ENCODE measurements at regions not wholly inside any gene's neighbourhood (a gene's known extent, or its start where the extent isn't known, plus 50 kb on each side); places are given as distances from the start of the nearest gene placed in this dataset.

DNA sequence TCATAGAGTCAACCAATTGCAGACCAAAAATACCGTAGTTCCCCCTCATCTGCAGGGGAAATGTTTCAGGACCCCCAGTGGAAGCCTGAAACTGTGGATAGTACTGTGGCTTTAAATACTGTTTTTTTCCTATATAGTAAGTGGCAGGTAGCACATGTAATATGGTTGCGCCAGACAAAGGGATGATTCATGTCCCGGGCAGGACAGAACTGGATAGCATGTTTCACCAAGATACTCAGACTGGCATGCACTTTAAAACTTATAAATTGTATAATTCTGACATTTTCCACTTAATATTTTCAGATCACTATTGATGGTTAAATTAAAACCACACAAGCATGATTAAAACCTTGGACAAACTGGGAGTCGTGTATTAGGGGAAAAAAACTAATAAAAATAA is 276.3 kb upstream of the AGA start:
- H2AFZ ChIP-seq (ENCODE audit: low read depth, low read length) = no peak overlapping the region

DNA sequence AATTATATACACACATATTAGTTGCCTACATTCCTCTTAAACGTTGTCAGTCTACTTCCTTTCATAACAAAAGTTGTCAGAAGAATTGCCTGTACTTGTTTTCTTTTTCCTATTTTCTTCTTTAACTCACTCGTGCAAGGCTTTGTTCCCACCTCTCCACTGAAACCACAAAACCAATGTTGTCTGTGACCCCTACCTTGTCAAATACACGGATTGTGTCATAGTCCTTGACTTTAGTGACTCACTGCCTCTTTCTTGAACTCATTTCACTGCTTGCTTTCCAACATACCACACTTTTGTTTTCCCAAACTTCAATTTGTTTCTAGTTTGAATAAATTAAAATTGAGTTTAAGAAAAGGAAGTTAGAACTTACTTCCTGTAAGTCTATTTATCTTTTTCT is 283.9 kb upstream of the AGA start:
- H3K4me3 ChIP-seq (ENCODE audit: insufficient read depth, low read depth, low read length) = no peak overlapping the region
- H3K79me2 ChIP-seq (ENCODE audit: insufficient read depth, low read length) = no peaks in the 10 kb centered on the region
- H4K20me1 ChIP-seq (ENCODE audit: insufficient read depth, low read length) = no peaks in the 10 kb centered on the region
- DNase-seq (ENCODE audit: low read depth) = peak; percentile 52
- H3K4me2 ChIP-seq (ENCODE audit: low read length) = no peak overlapping the region
- peaks cover 2% of the 10 kb centered on the region for H3K27me3 Mint-ChIP-seq (ENCODE audit: low read depth, unreplicated experiment)
- H3K9ac ChIP-seq (ENCODE audit: low read length) = no peak overlapping the region
- no peaks in the 10 kb centered on the region for H3K36me3 Mint-ChIP-seq (ENCODE audit: low read depth, unreplicated experiment)
- peaks cover 6% of the 10 kb centered on the region for H3K4me1 Mint-ChIP-seq (ENCODE audit: low read depth, unreplicated experiment)
- H3K36me3 ChIP-seq (ENCODE audit: insufficient read depth, low read length) = no peaks in the 10 kb centered on the region
- H3K27me3 ChIP-seq (ENCODE audit: insufficient read depth, low read length) = peaks cover 4% of the 10 kb centered on the region
- no peak overlapping the region for H3K27ac Mint-ChIP-seq (ENCODE audit: unreplicated experiment)
- no peak overlapping the region for H3K27ac ChIP-seq (ENCODE audit: low read depth, low read length)
- H3K4me3 Mint-ChIP-seq (ENCODE audit: unreplicated experiment) = no peak overlapping the region
- H3K4me1 ChIP-seq (ENCODE audit: insufficient read depth, low read length) = no peaks in the 10 kb centered on the region
- FAIRE-seq = no peak
- no peak overlapping the region for H2AFZ ChIP-seq (ENCODE audit: low read depth, low read length)
- no peaks in the 10 kb centered on the region for H3K9me3 ChIP-seq (ENCODE audit: insufficient read depth, low read depth, low read length)
- no peaks in the 10 kb centered on the region for H3K9me3 Mint-ChIP-seq (ENCODE audit: unreplicated experiment)
- TF ChIP-seq CTCF (IDR thresholded peaks at IDR 0.05; ENCODE audit: insufficient read depth, low read depth, low read length) (no peak), EZH2 (IDR thresholded peaks at IDR 0.05; ENCODE audit: insufficient read depth, low read length) (no peak)

More for the DNA sequence above, 276.3 kb upstream of the AGA start:
- FAIRE-seq (no peak), DNase-seq (ENCODE audit: low read depth) (no peak)
- Histone ChIP-seq H3K79me2 (ENCODE audit: insufficient read depth, low read length) (no peaks in the 10 kb centered on the region), H3K36me3 (ENCODE audit: insufficient read depth, low read length) (no peaks in the 10 kb centered on the region), H3K27ac (ENCODE audit: low read depth, low read length) (no peak overlapping the region), H3K27me3 (ENCODE audit: insufficient read depth, low read length) (peaks cover 4% of the 10 kb centered on the region), H3K4me2 (ENCODE audit: low read length) (no peak overlapping the region), H3K9me3 (ENCODE audit: insufficient read depth, low read depth, low read length) (no peaks in the 10 kb centered on the region), H3K4me1 (ENCODE audit: insufficient read depth, low read length) (no peaks in the 10 kb centered on the region), H3K9ac (ENCODE audit: low read length) (no peak overlapping the region), H3K4me3 (ENCODE audit: insufficient read depth, low read depth, low read length) (no peak overlapping the region), H4K20me1 (ENCODE audit: insufficient read depth, low read length) (no peaks in the 10 kb centered on the region)
- H3K4me3 Mint-ChIP-seq (ENCODE audit: unreplicated experiment) = no peak overlapping the region
- no peak overlapping the region for H3K27ac Mint-ChIP-seq (ENCODE audit: unreplicated experiment)
- no peaks in the 10 kb centered on the region for H3K36me3 Mint-ChIP-seq (ENCODE audit: low read depth, unreplicated experiment)
- H3K4me1 Mint-ChIP-seq (ENCODE audit: low read depth, unreplicated experiment) = no peaks in the 10 kb centered on the region
- peaks cover 2% of the 10 kb centered on the region for H3K27me3 Mint-ChIP-seq (ENCODE audit: low read depth, unreplicated experiment)
- H3K9me3 Mint-ChIP-seq (ENCODE audit: unreplicated experiment) = no peaks in the 10 kb centered on the region
- TF ChIP-seq EZH2 (IDR thresholded peaks at IDR 0.05; ENCODE audit: insufficient read depth, low read length) (no peak), CTCF (IDR thresholded peaks at IDR 0.05; ENCODE audit: insufficient read depth, low read depth, low read length) (no peak)

DNA sequence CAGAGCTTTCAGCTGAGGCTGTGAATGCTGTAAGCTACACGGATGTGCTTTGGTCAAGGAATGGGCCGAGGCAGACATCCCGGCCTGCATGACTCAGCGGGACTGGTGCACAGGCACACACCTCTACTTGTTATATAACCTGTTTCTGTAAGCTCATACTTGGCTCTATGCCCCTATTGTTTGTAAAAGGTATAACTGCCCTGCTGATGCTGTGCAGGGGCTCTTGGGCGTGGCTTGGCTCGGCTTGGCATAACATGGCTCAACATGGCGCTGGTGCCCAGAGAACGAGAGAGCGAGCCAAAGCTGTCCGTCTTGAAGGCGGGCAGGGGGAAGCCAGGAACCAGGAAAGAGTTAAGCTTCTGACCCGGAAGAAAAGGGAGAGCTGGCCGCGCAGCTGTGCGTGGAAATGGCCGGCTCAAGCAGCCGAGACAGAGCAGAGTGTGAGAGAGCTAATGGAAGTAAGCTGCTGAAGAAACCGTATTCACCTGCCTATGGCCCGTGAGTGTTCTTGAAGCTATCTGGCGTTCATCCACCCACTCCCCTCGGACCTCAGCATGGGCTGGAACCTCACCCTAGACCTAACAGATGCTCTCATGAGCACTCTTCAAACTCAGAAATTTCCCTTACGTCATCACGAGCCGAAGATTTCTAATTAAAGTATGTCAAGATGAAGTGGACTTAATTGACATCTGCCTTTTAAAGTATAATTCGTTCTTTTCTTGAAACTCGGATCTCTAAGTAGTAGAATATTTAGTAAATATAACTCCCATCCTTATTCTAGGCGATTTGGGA is 286.3 kb upstream of the AGA start:
- H3K9me3 ChIP-seq (ENCODE audit: insufficient read depth, low read depth, low read length) = no peaks in the 10 kb centered on the region
- Mint-ChIP-seq H3K9me3 (ENCODE audit: unreplicated experiment) (no peaks in the 10 kb centered on the region), H3K4me3 (ENCODE audit: unreplicated experiment) (no peak overlapping the region), H3K27me3 (ENCODE audit: low read depth, unreplicated experiment) (no peaks in the 10 kb centered on the region), H3K27ac (ENCODE audit: unreplicated experiment) (no peak overlapping the region), H3K36me3 (ENCODE audit: low read depth, unreplicated experiment) (no peaks in the 10 kb centered on the region), H3K4me1 (ENCODE audit: low read depth, unreplicated experiment) (peaks cover 6% of the 10 kb centered on the region)
- no peak overlapping the region for H3K4me2 ChIP-seq (ENCODE audit: low read length)
- no peak overlapping the region for H2AFZ ChIP-seq (ENCODE audit: low read depth, low read length)
- no peak overlapping the region for H3K27ac ChIP-seq (ENCODE audit: low read depth, low read length)
- no peaks in the 10 kb centered on the region for H3K79me2 ChIP-seq (ENCODE audit: insufficient read depth, low read length)
- no peaks in the 10 kb centered on the region for H3K4me1 ChIP-seq (ENCODE audit: insufficient read depth, low read length)
- no peaks in the 10 kb centered on the region for H3K36me3 ChIP-seq (ENCODE audit: insufficient read depth, low read length)
- H4K20me1 ChIP-seq (ENCODE audit: insufficient read depth, low read length) = no peaks in the 10 kb centered on the region
- FAIRE-seq = no peak
- TF ChIP-seq EZH2 (IDR thresholded peaks at IDR 0.05; ENCODE audit: insufficient read depth, low read length) (no peak), CTCF (IDR thresholded peaks at IDR 0.05; ENCODE audit: insufficient read depth, low read depth, low read length) (no peak)
- no peaks in the 10 kb centered on the region for H3K27me3 ChIP-seq (ENCODE audit: insufficient read depth, low read length)
- DNase-seq (ENCODE audit: low read depth) = peak; percentile 27
- no peak overlapping the region for H3K9ac ChIP-seq (ENCODE audit: low read length)
- H3K4me3 ChIP-seq (ENCODE audit: insufficient read depth, low read depth, low read length) = no peak overlapping the region
